Thyroid gland (tissue), 4 donors: ENCODE measurements at regions not wholly inside any gene's neighbourhood (a gene's known extent, or its start where the extent isn't known, plus 50 kb on each side); places are given as distances from the start of the nearest gene placed in this dataset.

ENCODE experiments used
- DNase-seq, 2 donors: peaks; one replicate each; pipeline ENCODE4 v3.0.0-alpha.2; 2019
- H3K27ac ChIP-seq, 3 donors: fragments of 200-600 bp; sonication (generic); 1 replicate in 2 of 3; 2 replicates in 1 of 3; pipeline ENCODE4 v1.5.1; 2016 to 2019; ENCODE audit warnings: mild to moderate bottlenecking in 1 of 3, moderate library complexity in 1 of 3
- H3K27me3 ChIP-seq: fragments of 200-600 bp; sonication (generic); one replicate; pipeline ENCODE4 v1.5.1; 2019
- H3K36me3 ChIP-seq, 2 donors: fragments of 200-600 bp; sonication (generic); one replicate each; pipeline ENCODE4 v1.5.1; 2016 to 2019
- H3K4me1 ChIP-seq, 2 donors: fragments of 200-600 bp; sonication (generic); one replicate each; pipeline ENCODE4 v1.5.1; 2017 to 2019
- H3K4me3 ChIP-seq, 3 donors: fragments of 200-600 bp; sonication (generic); replicated peaks in 1 of 3; 1 replicate in 2 of 3; 2 replicates in 1 of 3; pipeline ENCODE4 v1.5.1; 2016; ENCODE audit warnings: mild to moderate bottlenecking in 1 of 3
- H3K9me3 ChIP-seq: fragments of 200-600 bp; sonication (generic); one replicate; pipeline ENCODE4 v1.5.1; 2017
- CTCF ChIP-seq, 6 experiments: fragments of 200-600 bp in 3 of 6; fragments of 450-650 bp in 3 of 6; sonication (generic) in 3 of 6; IDR thresholded peaks; one replicate each; pipeline ENCODE4 v1.5.1; 2016 to 2019; ENCODE audit warnings: antibody characterized with exemption in 6 of 6, mild to moderate bottlenecking in 2 of 6, inconsistent platforms in 1 of 6, moderate library complexity in 1 of 6
- POLR2A ChIP-seq, 2 donors: fragments of 450-650 bp; IDR thresholded peaks; one replicate each; pipeline ENCODE4 v1.6.1; 2017; ENCODE audit warnings: antibody characterized with exemption in 2 of 2, mild to moderate bottlenecking in 2 of 2, moderate library complexity in 1 of 2
- WGBS, 2 donors: methylation state at CpG; one replicate each; pipeline ENCODE4 v1.1.5; 2017; 5-methylcytosine and 5-hydroxymethylcytosine counted together
- intact Hi-C: fragments of 100-400 bp; cut with DNase I; formaldehyde crosslinking; loops from one replicate; pipeline ENCODE4 v1.15.1; 2023

- TF ChIP-seq POLR2A (IDR thresholded peaks at IDR 0.05) (no peak), CTCF (IDR thresholded peaks at IDR 0.05) (no peak)
- no peaks in the 10 kb centered on the region for H3K9me3 ChIP-seq
- WGBS, 2 donors, result 24 to 71% methylated on average over 2 of the region's 2 CpGs
- no peaks in the 10 kb centered on the region for H3K36me3 ChIP-seq
- no peak for DNase-seq
- intact Hi-C loops, result no loop called here
- H3K4me3 ChIP-seq, result no peak overlapping the region
- H3K27ac ChIP-seq, result no peak overlapping the region
- no peaks in the 10 kb centered on the region for H3K4me1 ChIP-seq
- no peaks in the 10 kb centered on the region for H3K27me3 ChIP-seq
These were observed 759.4 kb upstream of the GBE1 start for GRCh38 chr3:82520846-82521245.

GRCh38 chr3:82509951-82510603 lies 748.6 kb upstream of the GBE1 start:
- no peaks in the 10 kb centered on the region for H3K9me3 ChIP-seq
- WGBS, 2 donors, result 87 to 90% methylated on average over 16 of the region's 16 CpGs
- no peaks in the 10 kb centered on the region for H3K4me1 ChIP-seq
- H3K4me3 ChIP-seq, result no peak overlapping the region
- no peaks in the 10 kb centered on the region for H3K27me3 ChIP-seq
- H3K27ac ChIP-seq, result no peak overlapping the region
- H3K36me3 ChIP-seq, result no peaks in the 10 kb centered on the region
- intact Hi-C loops, result no loop called here
- DNase-seq, result no peak
- TF ChIP-seq POLR2A (IDR thresholded peaks at IDR 0.05) (no peak), CTCF (IDR thresholded peaks at IDR 0.05) (no peak)

GRCh38 chr3:82509106-82509842 lies 747.8 kb upstream of the GBE1 start:
- Histone ChIP-seq H3K27me3 (no peaks in the 10 kb centered on the region), H3K4me3 (no peak overlapping the region), H3K9me3 (no peaks in the 10 kb centered on the region), H3K36me3 (no peaks in the 10 kb centered on the region), H3K4me1 (no peaks in the 10 kb centered on the region), H3K27ac (no peak overlapping the region)
- intact Hi-C loops, result no loop called here
- TF ChIP-seq CTCF (IDR thresholded peaks at IDR 0.05) (no peak), POLR2A (IDR thresholded peaks at IDR 0.05) (no peak)
- no peak for DNase-seq
- WGBS, 2 donors, result 77 to 93% methylated on average over 7 to 9 of the region's 9 CpGs

GRCh38 chr3:82506204-82506603 lies 744.8 kb upstream of the GBE1 start:
- Histone ChIP-seq H3K4me3 (no peak overlapping the region), H3K27ac (no peak overlapping the region), H3K9me3 (no peaks in the 10 kb centered on the region), H3K4me1 (no peaks in the 10 kb centered on the region), H3K27me3 (no peaks in the 10 kb centered on the region), H3K36me3 (no peaks in the 10 kb centered on the region)
- no peak for DNase-seq
- no peak for TF ChIP-seq CTCF (IDR thresholded peaks at IDR 0.05)
- intact Hi-C loops, result no loop called here
- 93% methylated on average over 5 to 6 of the region's 6 CpGs for WGBS, 2 donors

- intact Hi-C loops, result no loop called here
- no peaks in the 10 kb centered on the region for H3K4me1 ChIP-seq
- 81 to 86% methylated on average over 11 to 16 of the region's 17 CpGs for WGBS, 2 donors
- no peaks in the 10 kb centered on the region for H3K36me3 ChIP-seq
- H3K9me3 ChIP-seq, result no peaks in the 10 kb centered on the region
- H3K27ac ChIP-seq, result no peak overlapping the region
- TF ChIP-seq CTCF (IDR thresholded peaks at IDR 0.05), result no peak
- no peak for TF ChIP-seq POLR2A (IDR thresholded peaks at IDR 0.05)
- H3K4me3 ChIP-seq, result no peak overlapping the region
- no peak for DNase-seq
- H3K27me3 ChIP-seq, result no peaks in the 10 kb centered on the region
These were observed 743.8 kb upstream of the GBE1 start for GRCh38 chr3:82505079-82505756.
